ENCODE measurements at regions not wholly inside any gene's neighbourhood (a gene's known extent, or its start where the extent isn't known, plus 50 kb on each side); places are given as distances from the start of the nearest gene placed in this dataset.

DNA sequence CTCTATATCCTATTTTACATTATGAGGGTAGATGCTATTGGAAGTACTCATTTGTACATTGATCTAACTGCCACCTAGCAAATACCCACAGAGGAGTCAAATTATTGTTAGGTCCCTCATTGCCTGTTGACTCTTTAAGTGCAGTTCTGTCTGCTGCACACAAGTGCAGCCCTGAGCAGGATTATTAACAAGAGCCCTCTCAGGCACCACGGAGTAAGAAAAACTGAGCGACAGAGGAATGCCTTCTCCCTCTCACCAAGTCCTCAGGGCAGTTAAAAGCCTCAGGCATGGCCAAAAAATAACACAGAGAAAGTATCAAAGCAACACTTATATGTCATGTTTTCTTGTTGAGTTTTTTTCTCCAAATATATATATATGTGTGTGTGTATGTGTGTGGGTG is 340.0 kb upstream of the NRG3 start:
- intact Hi-C loops (cut with micrococcal nuclease): no loop called here

DNA sequence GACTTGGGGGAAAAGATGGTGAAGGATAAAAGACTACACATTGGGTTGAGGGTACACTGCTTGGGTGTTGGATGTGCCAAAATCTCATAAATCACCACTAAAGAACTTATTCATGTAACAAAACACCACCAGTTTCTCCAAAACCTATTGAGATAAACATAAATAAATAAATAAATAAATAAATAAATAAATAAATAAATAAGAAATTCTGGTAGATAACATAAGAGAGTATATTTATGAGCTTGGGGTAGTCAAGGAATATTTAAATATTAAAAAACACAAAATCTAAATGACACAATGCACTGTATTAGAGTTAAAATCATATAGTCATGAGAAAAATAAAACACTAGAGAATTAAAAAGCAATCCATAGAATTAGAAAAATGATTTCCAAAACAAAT is 333.5 kb upstream of the NRG3 start:
- Histone ChIP-seq H3K4me2 (replicated peaks; ENCODE audit: extremely low read depth, low read length, poor library complexity, severe bottlenecking) (no peak overlapping the region), H3K27me3 (ENCODE audit: control insufficient read depth in 2 of 2, insufficient read depth in 2 of 2, low read length in 2 of 2) (no peaks in the 10 kb centered on the region), H3K27ac (ENCODE audit: low read depth in 1 of 2, low read length in 2 of 2) (no peak overlapping the region), H3K9ac (ENCODE audit: insufficient read depth, low read length, poor library complexity, severe bottlenecking) (no peak overlapping the region), H3K79me2 (ENCODE audit: insufficient read depth, low read length) (no peaks in the 10 kb centered on the region), H4K20me1 (ENCODE audit: insufficient read depth, low read length) (no peaks in the 10 kb centered on the region), H3K4me3 (replicated peaks in 1 of 3; ENCODE audit: low read depth in 2 of 3, low read length in 3 of 3) (no peak overlapping the region), H3K4me1 (ENCODE audit: control insufficient read depth in 1 of 2, insufficient read depth in 2 of 2, low read length in 2 of 2) (no peaks in the 10 kb centered on the region), H3K9me3 (replicated peaks in 1 of 2; ENCODE audit: control insufficient read depth in 1 of 2, insufficient read depth in 1 of 2, low read length in 2 of 2) (peaks cover 0 to 4% of the 10 kb centered on the region in 2 donors), H2AFZ (ENCODE audit: insufficient read depth, low read depth, low read length, poor library complexity, severe bottlenecking) (no peak overlapping the region), H3K36me3 (replicated peaks in 1 of 2; ENCODE audit: control insufficient read depth in 1 of 2, insufficient read depth in 2 of 2, low read length in 2 of 2) (no peaks in the 10 kb centered on the region)
- Mint-ChIP-seq H3K36me3 (no peaks in the 10 kb centered on the region), H3K9me3 (peaks cover 0 to 8% (median 2%) of the 10 kb centered on the region in 7 donors), H3K27ac (no peak overlapping the region), H3K4me3 (no peak overlapping the region), H3K4me1 (no peaks in the 10 kb centered on the region), H3K27me3 (ENCODE audit: low read depth in 3 of 3) (no peaks in the 10 kb centered on the region)
- intact Hi-C loops (cut with micrococcal nuclease): no loop called here
- no peak for DNase-seq
- TF ChIP-seq, protein P1, sequence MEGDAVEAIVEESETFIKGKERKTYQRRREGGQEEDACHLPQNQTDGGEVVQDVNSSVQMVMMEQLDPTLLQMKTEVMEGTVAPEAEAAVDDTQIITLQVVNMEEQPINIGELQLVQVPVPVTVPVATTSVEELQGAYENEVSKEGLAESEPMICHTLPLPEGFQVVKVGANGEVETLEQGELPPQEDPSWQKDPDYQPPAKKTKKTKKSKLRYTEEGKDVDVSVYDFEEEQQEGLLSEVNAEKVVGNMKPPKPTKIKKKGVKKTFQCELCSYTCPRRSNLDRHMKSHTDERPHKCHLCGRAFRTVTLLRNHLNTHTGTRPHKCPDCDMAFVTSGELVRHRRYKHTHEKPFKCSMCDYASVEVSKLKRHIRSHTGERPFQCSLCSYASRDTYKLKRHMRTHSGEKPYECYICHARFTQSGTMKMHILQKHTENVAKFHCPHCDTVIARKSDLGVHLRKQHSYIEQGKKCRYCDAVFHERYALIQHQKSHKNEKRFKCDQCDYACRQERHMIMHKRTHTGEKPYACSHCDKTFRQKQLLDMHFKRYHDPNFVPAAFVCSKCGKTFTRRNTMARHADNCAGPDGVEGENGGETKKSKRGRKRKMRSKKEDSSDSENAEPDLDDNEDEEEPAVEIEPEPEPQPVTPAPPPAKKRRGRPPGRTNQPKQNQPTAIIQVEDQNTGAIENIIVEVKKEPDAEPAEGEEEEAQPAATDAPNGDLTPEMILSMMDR (IDR thresholded peaks at IDR 0.05): no peak

More for the DNA sequence above, 340.0 kb upstream of the NRG3 start:
- H3K27me3 ChIP-seq (ENCODE audit: control insufficient read depth in 2 of 2, insufficient read depth in 2 of 2, low read length in 2 of 2): no peaks in the 10 kb centered on the region
- TF ChIP-seq, protein P1 (IDR thresholded peaks at IDR 0.05): no peak
- DNase-seq: no peak
- no peak overlapping the region for H3K4me3 ChIP-seq (replicated peaks in 1 of 3; ENCODE audit: low read depth in 2 of 3, low read length in 3 of 3)
- H3K27me3 Mint-ChIP-seq (ENCODE audit: low read depth in 3 of 3): peaks cover 0 to 4% (median 2%) of the 10 kb centered on the region in 3 donors
- H3K27ac ChIP-seq (ENCODE audit: low read depth in 1 of 2, low read length in 2 of 2): no peak overlapping the region
- H4K20me1 ChIP-seq (ENCODE audit: insufficient read depth, low read length): no peaks in the 10 kb centered on the region
- no peaks in the 10 kb centered on the region for H3K4me1 Mint-ChIP-seq
- H3K4me1 ChIP-seq (ENCODE audit: control insufficient read depth in 1 of 2, insufficient read depth in 2 of 2, low read length in 2 of 2): no peaks in the 10 kb centered on the region
- no peak overlapping the region for H3K27ac Mint-ChIP-seq
- H3K36me3 ChIP-seq (replicated peaks in 1 of 2; ENCODE audit: control insufficient read depth in 1 of 2, insufficient read depth in 2 of 2, low read length in 2 of 2): no peaks in the 10 kb centered on the region
- no peak overlapping the region for H3K4me3 Mint-ChIP-seq
- H3K4me2 ChIP-seq (replicated peaks; ENCODE audit: extremely low read depth, low read length, poor library complexity, severe bottlenecking): no peak overlapping the region
- H3K9me3 Mint-ChIP-seq: peaks cover 3 to 9% (median 5%) of the 10 kb centered on the region in 7 donors
- H3K9me3 ChIP-seq (replicated peaks in 1 of 2; ENCODE audit: control insufficient read depth in 1 of 2, insufficient read depth in 1 of 2, low read length in 2 of 2): no peaks in the 10 kb centered on the region
- 93% methylated on average over 2 of the region's 2 CpGs for WGBS (ENCODE audit: insufficient coverage)
- no peak overlapping the region for H3K9ac ChIP-seq (ENCODE audit: insufficient read depth, low read length, poor library complexity, severe bottlenecking)
- H3K36me3 Mint-ChIP-seq: no peaks in the 10 kb centered on the region
- H3K79me2 ChIP-seq (ENCODE audit: insufficient read depth, low read length): no peaks in the 10 kb centered on the region
- no peak overlapping the region for H2AFZ ChIP-seq (ENCODE audit: insufficient read depth, low read depth, low read length, poor library complexity, severe bottlenecking)
